Islet of Langerhans (tissue), 1 donor: ENCODE measurements at regions not wholly inside any gene's neighbourhood (a gene's known extent, or its start where the extent isn't known, plus 50 kb on each side); places are given as distances from the start of the nearest gene placed in this dataset.

ENCODE experiments used
- FAIRE-seq: peaks from one replicate; lab custom pipeline; 2011; peaks lifted over from hg19 to GRCh38; lab: Jason Lieb, UNC

- no peak for FAIRE-seq
Observed at GRCh38 chr13:73142071-73142470, 83.3 kb downstream of the KLF5 start.

DNA sequence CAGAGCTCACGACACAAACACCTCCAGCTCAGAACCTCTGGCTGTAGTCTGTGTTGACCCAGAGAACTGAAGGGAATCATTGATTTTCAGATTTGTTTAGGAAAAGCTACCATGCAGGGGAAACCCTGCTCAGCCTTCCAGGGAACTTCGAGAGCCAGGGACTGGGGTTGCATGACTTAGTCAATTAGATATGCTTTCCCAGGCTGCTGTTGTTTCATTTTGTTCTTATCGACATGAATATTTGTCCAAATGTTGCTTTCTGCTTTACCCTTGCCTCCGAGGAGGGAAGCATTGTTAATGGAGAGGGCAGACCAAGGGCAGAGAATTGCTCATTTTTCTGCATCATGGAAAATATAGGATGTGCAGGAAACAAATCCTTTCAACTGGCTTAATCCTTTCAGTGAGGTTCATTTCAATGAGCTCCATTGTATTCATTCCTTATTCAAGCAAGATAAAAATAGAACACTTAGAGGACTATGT is 82.5 kb downstream of the KLF5 start:
- no peak for FAIRE-seq

DNA sequence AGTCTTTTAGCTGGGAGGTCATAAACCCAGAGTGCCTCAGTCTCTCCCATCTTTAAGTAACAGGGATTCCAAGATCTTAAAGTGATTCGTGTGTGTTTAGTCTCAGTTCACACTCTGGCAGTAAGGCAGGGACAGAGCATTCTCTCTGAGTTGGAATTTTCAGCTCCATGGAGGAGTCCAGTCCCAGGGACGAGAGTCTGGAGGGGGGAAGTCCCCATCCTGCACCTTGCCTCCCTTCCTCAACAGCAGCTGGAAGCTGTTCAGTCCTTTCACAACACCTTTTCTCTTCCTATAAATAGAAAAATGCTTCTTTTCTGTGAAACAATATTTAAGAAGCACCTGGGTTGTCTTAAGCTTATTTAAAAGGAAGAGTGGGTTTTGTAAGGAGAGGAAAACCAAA is 82.0 kb downstream of the KLF5 start:
- no peak for FAIRE-seq

DNA sequence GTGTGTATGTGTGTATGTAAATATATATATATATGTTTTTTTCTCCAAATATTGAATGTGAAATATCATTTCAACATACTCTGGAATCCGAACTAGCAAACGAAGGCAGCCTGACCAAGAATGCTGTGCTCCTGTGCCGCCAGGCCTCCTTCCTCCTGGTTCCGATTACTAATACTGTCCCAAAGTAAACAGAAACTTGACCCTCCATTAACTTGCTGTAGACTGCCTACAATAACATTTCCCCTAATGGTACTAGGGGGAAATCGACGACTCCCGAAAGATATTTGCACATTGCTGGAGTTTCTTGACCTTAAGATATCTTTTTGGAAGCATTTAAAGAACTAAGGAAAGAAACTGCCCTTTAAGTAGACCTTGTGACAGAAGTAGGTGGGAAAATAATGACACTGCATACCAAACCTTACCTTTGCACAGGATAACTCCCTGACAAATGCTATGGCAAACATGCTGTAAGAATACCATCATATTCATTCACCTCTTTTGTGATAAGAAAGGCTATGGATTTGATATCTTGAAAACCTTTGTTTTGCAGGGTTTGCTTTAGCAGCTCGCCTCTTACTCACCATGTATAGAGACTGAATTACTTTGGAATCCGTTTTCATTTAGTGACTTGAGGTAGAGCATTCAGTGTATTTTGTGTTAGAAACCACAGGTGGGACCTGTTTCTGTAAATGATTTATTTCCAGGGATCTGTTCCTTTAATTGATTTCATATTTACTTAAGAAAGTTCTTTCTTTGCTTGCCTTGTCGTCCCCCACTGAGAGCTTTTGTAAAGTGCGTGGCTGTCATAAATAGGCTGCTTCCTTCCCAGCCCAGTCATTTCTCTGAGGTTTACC is 80.1 kb downstream of the KLF5 start:
- no peak for FAIRE-seq

GRCh38 chr13:73138276-73138637 is 79.5 kb downstream of the KLF5 start:
- FAIRE-seq, result no peak

GRCh38 chr13:73136776-73137175 is 78.0 kb downstream of the KLF5 start:
- no peak for FAIRE-seq

GRCh38 chr13:73133531-73133930 is 74.7 kb downstream of the KLF5 start:
- FAIRE-seq, result no peak

- no peak for FAIRE-seq
Observed at GRCh38 chr13:73131247-73131646, 72.4 kb downstream of the KLF5 start.

GRCh38 chr13:73129023-73129422 is 70.2 kb downstream of the KLF5 start:
- no peak for FAIRE-seq
